ENCODE measurements at regions not wholly inside any gene's neighbourhood (a gene's known extent, or its start where the extent isn't known, plus 50 kb on each side); places are given as distances from the start of the nearest gene placed in this dataset.
A peak's percentile ranks its signal among the peaks of the same experiment; 100 is the strongest.

DNA sequence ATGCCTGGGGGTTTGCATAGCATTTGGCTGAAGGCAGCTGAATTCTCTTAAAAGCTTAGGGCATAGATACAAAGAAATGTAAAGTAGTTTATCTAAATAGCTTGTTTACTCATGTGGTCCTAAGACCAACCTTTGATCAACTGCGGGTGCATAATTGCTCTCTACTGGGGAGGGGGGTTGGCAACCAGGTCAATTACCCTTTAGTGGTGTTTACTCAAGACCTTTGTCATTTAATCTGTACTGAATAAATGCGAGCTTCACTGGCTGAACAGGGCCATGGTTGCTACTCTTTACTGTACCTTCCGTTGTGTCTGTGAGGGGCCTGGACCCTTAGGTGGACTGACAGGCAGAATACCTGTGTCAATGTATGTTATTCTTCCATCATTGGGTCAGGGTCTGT, 102.7 kb upstream of the FAM9C start:
- no peak for DNase-seq

DNA sequence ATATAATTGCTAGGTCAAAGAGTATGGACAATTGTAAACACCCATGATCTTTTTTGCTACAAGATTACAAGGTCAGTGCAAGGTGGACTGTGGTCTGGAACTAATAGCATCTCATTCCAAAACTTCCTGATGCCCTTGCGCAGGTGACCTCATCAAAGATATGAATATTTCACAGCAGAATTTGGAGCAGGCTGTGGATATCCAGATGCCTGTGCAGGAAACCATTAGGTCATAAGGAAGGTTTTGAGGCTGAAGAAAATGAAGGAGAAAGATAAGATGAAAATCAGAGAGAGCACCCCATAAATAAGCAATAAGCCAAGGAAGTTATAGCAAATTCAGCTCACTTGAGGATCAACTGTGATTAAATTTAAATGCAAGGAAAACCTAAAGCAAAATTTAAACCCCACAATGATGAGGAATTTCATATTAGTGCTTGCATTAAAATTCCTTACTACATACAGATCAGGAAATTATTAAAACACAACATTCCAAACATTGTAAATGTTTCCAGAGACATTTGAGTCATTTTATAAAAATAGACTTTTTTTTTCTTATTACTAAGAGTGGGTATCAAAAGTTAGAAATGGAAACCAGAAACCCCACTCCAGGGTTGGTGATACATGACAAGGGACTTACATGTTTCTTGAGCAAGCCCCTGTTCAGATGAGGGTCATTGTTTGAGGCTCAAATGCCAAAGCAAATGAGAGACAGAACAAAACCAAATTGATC, 100.7 kb upstream of the FAM9C start:
- DNase-seq, result no peak

DNA sequence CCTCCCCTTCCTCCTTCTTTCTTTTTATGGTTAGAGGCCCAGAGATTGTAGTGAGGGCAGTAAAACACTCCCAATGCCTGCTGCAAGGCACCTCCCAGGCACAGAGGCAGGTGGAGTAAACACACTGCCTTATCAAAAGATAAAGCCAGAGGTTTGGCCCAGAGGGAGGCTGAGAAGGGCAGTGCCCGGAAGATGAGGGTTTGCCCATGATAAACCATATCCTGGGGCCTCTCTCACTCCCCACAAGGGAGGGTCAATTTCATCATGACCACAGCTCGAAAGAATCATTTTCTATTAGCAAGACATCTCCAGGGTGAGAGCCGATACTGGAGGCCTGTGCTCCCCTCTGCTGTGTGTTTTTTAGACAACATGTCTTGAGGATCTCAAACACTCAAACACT, 98.5 kb upstream of the FAM9C start:
- no peak for DNase-seq

DNA sequence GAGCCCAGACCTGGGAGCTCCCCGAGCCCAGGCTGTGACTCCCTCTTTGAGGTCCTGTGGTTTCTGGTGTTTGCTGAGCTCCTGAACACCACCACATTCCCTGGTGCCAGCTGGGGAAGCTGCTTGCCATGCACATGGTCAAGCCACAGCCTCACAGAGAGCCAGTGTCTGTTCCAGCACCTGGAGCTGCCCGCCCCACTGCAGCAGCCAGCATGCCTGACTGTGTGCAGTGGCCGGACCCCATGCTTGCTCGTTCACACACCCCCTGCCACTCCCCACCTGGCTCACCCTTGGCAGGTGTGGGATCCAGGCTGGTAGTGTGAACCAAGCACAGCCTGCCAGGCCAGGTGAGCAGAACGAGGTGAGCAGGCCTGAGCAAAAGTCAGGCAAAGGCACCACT, 95.6 kb upstream of the FAM9C start:
- no peak for DNase-seq

DNA sequence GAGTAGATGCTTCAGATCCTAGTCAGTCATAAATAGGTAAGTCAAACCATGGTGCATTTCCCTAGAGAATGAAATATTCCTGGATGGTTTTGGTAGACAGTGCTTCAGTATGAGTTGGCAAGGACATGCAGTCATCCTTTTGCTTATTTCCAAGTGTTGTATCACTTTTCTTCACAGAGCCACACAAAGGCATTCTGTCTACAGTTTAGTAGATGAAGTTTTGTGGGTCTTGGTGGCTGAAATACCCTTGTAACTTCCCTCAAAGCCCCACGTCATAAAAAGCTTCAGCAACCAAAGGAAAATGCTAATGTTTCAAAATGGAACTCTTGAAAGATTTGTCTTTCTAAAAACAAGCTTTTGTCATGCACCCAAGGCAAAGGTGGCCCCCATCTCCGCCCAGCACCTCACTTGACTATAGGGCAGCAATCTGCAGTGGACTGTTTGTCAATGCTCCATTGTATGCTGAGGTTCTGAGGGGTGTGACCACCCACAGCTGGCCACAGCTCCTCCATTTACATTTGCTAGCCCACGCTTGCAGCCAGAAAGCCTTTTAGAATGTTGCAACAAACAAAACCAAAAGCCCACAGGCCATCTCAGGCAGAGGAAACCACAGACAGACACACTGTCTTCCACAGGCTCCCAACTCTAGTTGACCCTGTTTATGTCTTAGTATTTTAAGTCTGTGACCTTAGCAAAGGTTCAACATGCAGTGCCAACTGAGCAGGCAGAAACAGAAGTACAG, 87.1 kb upstream of the FAM9C start:
- peak; percentile 72 to 89 for DNase-seq

DNA sequence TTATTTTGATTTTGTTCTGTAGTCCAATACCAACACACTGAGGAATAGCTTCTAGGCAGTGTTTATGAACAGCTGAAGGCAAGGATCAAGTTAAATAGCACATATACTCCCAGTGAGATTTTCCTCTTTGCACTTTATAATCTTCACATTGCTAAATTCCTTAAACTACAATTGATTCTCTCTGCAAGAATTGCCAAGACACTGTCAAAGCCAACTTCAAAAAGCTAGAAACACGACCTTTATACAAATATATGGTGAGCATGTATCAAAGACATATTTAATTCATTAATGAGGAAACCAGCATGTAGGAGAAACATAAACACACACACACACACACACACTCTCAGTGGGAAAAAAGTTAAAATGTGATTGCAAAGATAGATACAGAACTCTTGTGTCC, 86.4 kb upstream of the FAM9C start:
- no peak for DNase-seq

DNA sequence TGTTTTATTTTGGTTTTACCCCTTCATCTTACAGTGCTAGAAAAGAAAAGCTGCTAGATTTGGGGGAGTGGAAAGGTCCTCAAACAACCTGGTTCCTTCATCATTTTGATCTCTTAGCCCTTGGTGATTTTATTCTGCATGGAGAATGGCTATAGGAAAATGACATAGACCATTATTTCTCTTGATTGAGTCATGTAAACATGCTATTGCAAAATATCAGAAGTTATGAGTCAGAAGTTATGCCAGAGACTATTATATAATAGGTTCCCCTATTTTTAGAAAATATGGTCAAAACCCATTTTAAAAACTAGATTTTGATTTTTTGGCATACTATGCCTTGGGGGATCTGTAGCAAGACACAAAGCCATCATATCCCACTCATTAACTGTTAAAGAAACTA, 83.7 kb upstream of the FAM9C start:
- peak; percentile 20 to 84 for DNase-seq

DNA sequence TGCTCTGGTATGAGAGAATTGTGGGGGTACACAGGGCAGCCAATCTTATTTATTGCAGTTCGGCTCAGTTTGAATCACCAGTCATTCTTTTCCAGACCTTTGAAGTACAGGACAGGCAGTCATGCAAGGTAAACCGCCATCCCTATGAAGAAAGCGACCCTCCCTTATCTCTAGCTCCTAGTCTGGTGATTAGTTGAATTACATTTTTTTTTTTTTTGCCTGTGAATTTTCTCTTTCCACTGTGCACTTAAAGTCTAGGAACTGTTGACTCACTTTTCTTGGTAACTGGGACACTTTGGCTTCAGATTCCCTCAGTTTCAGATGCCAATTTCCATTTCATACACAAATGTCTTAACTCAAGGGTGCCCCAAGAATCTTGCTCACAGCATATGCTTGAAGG, 82.4 kb upstream of the FAM9C start:
- no peak for DNase-seq

DNA sequence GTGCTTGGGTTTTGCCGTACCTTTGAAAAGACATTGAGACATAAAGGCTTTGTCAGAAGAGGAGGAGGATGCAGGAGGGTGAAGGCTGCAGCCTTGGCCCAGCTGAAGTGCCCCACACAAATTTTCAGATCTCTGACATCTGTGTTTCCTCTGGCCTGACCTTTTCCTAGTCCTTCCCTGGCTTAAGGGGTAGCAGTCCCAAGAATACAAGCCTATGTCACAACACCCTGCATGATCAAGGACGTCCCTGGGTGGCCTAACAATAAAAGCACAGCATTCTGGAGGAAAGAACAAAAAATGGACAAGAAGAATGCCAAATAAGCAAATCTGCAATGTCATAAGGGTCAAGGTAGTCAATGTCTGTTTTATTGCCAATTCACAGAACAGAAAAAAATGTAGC, 80.8 kb upstream of the FAM9C start:
- DNase-seq, result no peak

DNA sequence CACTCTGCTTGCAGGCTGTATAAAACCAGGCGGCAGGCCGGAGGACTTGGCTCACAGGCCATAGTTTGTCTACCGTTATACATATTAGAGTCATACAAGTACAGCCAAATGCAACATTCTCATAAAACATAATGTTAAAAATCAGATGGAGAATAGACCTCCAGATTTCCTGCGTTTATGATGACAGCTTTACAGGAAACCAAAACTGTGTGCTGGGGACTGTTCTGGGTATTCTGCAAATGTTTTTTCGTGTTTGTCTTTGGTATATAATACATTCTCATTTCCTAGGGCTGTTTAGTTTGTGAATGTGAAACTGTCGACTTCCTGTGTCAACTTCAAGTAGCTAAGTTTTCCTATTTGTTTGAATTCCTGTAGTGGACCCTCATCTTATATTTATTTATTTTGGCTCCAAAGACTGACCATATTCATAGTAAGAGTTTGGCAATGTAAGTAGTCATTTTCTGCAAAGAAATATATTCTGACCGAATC, 79.5 kb upstream of the FAM9C start:
- no peak for DNase-seq

DNA sequence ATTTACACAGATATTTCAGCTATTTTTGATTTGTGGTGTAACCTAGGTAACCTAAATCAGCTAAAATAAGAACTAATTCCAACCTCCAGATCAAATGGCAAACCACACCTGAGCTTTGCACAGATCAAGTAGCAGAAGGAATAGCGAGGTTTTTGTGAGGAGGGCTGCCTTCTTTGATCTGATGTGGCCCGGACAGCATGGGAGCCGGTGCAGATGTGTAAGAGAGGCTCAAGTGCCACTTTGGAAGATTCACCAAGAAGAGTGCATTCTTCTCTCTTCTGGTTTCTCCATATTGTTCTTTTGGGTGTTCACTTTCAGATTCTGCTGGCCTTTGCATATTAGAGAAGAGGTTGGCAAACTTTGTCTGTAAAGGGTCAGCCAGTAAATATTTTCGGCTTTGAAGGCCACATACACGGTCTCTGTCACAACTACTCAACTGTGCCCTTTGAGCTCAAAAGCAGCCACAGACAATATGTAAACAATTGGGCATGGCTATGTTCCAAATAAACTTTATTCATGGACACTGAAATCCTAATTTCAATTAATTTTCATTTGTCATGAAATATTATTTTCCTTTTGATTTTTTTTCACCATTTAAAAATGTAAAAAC, 78.9 kb upstream of the FAM9C start:
- DNase-seq, result no peak

DNA sequence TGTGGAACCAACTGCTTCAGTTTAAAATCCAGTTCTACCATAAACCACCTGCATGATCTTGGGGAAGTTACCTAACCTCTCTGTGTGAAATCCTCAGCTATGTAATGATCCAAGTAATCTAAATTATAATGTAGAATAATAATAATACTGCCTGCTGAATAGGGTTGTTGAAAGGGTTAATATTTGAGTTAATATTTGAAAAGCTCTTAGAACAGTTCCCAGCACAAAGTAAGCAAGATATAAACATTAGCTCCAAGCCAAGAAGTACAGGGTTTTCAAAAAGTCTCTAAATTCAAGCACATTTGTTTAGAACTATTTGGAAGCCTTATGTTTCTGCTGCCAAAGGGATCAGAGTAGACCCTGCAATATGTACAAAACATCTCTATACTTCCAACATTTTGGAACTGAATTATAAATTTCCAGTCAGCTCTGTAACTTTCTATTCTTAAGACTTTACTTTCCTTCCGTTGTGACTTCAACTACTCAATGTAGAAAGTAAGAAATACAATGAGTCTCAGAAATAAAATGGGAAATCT, 76.7 kb upstream of the FAM9C start:
- DNase-seq, result no peak

DNA sequence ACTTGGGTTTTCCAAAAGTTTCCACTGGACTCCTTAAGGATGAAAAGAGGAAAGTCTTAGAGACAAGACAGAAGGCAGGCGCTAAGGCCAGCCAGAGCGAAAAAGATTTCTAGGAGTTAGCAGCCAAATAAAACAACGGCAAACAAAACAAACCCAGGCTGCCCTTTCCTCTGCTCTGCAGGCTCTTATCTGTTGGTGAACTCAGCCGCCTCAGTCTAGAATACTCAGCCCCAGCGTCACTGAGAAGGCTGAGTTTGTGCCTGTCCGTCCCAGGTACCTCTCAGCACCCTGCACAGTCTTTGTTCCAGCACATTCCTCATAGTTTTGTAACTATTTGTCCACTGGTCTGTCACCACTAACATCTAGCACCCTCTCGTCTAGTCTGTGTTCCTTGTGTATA, 75.6 kb upstream of the FAM9C start:
- no peak for DNase-seq

DNA sequence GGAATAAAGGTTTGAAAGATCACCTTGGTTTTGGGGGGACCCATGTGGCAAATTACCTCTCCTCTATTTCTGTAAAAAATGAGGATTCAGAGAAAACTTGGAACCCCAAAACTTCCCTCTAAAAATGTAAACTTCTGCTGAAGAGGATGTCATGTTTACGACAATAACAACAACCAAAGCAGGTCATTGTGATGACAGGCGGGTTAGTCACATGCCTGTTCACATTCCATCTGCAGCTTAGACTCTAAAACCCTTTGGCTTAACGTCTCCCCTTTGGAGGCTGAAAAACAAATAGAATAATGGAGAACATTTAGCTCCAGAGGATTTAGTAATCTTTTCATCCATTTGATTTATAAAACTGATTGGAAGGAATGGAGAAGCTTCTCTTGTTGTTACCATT, 75.0 kb upstream of the FAM9C start:
- no peak for DNase-seq

DNA sequence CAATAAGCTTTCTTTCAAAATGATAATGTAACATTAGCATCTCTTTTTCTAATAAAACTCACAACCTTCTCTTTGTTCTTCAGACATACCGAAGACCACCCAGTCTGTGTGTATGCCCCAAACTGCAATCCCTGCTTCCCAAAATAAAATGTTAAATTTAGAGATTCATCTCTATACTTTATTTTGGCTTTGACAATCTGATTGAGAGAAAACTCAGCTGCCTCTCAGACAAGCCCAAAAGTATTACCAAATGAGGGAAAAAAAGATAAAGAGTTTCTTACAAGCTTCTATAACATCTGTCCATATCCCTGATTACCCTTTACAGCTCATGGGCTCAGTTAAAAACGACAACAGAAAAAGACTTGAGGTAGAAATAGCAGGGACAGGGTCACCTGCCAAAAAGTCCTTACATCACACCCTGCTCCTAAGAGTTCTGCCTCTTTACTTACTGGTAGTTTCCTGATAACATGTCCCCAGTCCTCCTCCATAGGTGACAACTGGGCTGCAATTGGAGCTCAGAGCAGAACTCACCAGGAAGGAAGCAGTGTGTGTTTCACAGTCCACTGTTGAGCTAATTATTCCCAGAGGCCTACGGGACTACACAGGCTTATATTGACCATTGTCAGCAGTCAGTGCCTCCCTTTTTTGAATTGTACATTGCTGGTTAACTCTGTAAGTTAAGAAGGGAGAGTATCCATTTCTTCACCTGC, 70.9 kb upstream of the FAM9C start:
- no peak for DNase-seq

DNA sequence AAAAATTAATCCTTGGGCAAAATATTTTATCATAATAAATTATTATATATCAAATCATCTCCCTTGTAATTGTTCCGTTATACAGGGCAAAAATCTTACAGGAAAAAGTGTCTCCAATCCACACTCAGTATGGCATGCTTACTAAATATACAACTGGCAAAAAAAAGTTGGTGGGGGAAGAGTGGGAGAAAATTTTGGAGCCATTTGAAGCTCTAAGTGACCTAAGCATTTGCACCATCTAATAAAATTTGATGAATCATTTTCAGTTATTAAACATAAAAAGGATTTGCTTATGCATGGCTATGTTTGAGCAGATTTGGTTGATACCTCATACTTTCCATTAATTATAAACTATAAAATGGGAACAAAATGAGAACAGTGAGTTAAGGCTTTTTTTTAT, 68.1 kb upstream of the FAM9C start:
- no peak for DNase-seq

DNA sequence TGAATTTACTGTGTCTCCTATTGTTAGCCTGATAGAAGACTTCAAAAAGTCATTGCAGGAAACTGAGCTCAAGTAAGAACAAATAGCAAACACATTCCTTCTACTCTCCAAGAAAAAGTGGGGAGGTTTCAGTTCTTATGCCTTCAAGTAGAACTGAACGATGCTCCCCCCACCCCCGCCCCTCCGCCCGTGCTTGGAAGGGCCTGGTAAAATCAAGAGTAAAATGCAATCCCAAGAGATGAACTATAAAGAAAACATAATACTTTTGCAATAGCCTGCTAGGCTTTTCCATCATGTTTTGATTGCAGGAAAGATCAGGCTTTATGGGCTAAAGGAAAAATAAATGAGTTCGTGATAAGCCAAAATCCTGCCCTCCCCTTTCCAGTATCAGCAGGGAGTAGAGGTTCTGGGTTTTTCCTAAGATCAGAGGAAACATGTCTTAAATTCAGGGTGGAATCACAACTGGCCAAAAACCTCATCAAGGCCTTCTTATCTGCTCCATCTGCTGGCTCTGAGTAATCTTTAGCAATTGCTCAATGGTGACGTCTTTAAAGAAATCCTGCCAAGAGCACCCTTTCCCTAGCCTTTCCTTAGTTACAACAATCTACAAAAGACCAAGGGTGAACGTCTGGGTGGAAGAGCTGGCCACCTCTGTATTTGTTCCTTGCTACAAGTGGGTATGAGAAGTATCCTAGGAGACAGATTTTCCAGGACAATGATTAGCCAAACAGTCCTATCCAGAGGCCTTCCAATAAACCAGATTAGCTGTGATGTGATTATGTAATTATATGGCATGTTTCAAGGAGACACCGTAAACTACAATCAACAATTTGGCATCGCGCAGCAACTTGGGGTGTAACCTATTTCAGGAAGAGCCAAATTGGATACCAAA, 66.3 kb upstream of the FAM9C start:
- DNase-seq, result peak; percentile 47 to 48

DNA sequence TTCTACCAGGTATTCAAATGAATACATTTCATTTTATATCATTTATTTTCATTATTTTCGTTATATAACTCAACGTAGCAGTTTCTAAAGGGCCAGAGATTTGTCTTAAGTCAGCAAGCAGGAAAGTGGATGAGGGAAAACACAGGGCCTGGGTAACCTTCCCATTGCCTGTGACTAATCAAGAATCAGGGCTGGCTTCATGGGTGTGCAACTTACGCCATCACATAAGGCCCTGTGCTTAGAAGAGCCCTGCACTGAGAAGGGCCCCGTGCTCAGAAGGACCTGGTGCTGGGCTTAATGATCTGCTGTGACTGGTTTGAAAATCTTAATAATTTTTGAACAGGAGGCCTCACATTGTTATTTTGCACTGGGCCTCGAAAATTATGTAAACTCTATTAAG, 65.4 kb upstream of the FAM9C start:
- DNase-seq, result no peak

DNA sequence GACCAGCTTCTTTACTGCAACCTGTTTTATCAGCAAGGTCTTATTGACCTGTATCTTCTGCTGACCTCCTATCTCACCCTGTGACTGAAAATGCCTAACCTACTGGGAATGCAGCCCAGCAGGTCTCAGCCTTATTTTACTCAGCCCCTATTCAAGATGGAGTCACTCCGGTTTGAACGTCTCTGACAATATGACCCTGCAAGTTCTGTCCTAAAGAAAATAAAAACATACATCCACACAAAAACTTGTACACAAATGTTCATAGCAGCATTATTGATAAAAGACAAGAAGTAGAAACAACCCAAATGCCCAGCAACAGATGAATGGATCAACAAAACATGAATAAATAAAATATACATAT, 59.5 kb upstream of the FAM9C start:
- DNase-seq, result no peak

DNA sequence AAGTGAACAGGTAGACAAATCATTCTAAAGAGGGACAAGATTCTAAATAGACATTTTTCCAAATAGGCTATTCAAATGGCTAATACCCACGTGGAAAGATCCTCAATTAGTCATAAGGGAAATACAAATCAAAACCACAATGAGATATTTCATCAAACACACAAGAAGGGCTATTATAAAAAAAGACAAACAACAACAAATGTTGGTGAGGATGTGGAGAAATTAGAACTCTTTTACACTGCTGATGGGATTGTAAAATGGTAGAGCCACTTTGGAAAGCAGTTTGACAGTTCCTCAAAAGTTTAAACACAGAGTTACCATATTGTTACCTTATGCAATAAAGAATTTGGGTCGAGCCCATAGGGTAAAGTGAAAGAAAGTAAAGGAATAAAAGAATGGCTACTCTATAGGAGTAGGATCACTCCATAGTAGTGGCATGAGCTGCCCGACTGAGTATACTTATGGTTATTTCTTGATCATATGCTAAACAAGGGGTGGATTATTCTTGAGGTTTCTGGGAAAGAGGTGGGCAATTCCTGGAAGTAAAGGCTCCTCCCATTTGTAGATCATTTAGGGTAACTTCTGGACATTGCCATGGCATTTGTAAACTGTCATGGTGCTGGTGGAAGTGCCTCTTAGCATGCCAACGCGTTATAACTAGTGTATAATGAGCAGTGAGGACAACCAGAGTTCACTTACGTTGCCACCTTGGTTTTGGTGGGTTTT, 58.9 kb upstream of the FAM9C start:
- peak in 1 of 2 donors; percentile 30 for DNase-seq

DNA sequence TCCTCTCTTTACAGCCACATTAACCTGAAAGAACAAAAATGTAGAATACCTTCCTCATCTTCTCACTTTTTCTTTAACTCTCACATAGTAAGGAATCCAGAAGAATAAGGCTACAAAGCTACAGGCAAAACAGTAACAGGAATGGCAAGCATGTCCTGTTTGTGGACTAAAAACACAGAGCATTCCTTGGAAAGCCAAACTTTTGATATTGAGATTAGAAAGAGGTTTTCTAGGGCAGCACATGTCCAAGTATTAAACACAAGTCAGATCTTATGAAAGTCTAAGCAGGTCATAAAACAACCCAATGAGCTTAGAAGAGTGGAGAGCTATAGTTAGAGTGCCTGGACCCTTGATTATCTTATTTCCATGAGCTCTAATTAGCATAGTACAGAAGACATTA, 58.2 kb upstream of the FAM9C start:
- no peak for DNase-seq

All from inflammatory macrophage (primary cell).